Neural cell (in vitro differentiated cells): ENCODE measurements at regions not wholly inside any gene's neighbourhood (a gene's known extent, or its start where the extent isn't known, plus 50 kb on each side); places are given as distances from the start of the nearest gene placed in this dataset.

Experiments used
- RAD21 ChIP-seq: fragments of 450-650 bp; conservative IDR thresholded peaks from 2 replicates; pipeline ENCODE4 v1.6.1; 2014; ENCODE audit warnings: antibody characterized with exemption, mild to moderate bottlenecking, moderate library complexity
- TF ChIP-seq, protein P1 (sequence below): fragments of 450-650 bp; IDR thresholded peaks from 2 replicates; pipeline ENCODE4 v1.5.1; 2014; ENCODE audit warnings: antibody characterized with exemption, mild to moderate bottlenecking, moderate library complexity; ENCODE audit not compliant: poor library complexity, severe bottlenecking

DNA sequence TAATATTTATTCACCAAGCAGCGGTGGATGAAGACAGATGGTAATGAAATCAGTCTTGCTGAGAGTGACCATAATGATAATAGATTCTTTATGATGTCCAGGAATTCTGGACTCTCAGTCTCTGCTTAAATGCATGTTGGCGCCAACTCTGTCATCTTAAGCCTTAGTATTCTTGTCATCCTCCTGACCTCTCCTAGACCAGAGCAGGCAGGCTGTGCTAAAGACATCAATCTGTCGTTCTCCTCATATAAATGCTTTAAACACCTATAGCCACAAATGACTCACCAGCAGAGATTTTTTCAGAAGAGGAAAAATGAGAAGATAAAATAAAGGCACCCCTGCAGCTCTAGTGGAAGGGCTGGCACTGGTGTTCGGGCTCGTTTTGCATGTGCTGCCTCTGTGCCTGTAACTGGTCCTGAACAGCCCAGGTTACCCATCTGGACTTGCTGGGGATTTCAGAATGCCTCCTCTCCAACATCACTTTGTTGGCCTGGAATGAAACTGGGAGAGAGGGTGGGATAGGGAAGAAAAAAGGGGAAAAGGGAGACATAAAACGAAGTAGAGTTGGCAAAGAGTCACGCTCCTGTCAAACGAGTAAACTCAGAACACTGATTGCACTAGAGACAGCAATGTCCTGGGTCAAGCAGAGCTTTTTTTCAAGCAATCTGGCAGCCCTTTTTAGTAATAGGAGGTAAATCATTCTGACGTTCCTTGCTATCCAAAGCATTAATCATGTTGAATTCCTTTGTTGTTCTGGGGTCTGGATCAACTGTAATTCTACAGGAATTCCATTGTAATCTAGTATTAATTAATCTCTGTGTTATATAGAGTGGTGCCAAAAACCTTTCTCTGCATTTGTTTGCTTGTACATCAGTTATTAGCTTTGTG is 195.5 kb upstream of the CLINT1 start:
- TF ChIP-seq, protein P1, sequence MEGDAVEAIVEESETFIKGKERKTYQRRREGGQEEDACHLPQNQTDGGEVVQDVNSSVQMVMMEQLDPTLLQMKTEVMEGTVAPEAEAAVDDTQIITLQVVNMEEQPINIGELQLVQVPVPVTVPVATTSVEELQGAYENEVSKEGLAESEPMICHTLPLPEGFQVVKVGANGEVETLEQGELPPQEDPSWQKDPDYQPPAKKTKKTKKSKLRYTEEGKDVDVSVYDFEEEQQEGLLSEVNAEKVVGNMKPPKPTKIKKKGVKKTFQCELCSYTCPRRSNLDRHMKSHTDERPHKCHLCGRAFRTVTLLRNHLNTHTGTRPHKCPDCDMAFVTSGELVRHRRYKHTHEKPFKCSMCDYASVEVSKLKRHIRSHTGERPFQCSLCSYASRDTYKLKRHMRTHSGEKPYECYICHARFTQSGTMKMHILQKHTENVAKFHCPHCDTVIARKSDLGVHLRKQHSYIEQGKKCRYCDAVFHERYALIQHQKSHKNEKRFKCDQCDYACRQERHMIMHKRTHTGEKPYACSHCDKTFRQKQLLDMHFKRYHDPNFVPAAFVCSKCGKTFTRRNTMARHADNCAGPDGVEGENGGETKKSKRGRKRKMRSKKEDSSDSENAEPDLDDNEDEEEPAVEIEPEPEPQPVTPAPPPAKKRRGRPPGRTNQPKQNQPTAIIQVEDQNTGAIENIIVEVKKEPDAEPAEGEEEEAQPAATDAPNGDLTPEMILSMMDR: no peak
- TF ChIP-seq RAD21: no peak
